Stimulated activated CD4-positive, alpha-beta T cell treated with anti-CD3 and anti-CD28 coated beads, Interleukin-2, amount 100 ng/mL, for 4 hours (primary cell): ENCODE measurements at regions not wholly inside any gene's neighbourhood (a gene's known extent, or its start where the extent isn't known, plus 50 kb on each side); places are given as distances from the start of the nearest gene placed in this dataset.
"Not testable (repeated sequence)": the region's sequence is repeated elsewhere in the genome, so short reads cannot be mapped to it uniquely, and the experiment has no call there.

Experiments
- DNase-seq: peaks from one replicate; pipeline ENCODE4 v3.0.0-alpha.2; 2020; ENCODE audit warnings: low read depth

DNA sequence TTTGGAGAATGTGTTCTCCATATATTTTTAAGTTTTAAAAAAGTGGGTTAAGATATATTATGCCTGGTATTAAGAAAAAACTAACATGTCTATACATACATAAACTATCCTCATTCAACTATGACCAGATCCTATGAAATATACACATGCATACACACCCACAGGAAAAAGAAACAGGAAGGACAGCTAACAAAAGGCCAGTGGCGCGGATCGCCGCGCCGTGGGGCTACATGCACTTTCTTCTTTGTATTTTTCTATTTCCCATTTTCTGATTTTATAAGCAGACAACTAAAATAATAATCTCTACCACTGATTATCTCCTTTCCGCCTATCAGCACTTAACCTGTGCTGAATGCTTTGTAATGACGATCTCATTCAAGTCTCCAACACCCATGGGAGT lies 160.1 kb downstream of the OR4M2 start:
- DNase-seq = no peak

DNA sequence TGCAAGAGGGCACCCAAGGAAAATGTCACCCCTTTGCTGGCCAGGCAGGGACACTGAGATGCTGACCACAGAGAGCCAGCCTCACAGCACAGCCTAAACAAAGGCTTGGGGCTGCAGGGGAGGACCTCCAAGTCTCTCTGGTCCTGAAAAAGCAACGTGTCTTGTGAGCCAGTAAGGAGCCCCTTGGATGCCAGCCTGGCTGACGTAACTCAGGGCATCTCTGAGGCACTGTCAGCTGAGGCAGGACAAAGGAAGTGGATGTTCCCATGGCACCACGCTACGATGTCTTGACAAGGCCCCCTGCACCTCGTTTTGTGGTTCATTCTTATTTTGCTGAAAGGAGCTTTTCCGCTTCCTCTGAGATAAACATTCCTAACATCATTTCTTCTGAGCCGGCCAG lies 160.7 kb downstream of the OR4M2 start:
- no peak for DNase-seq

DNA sequence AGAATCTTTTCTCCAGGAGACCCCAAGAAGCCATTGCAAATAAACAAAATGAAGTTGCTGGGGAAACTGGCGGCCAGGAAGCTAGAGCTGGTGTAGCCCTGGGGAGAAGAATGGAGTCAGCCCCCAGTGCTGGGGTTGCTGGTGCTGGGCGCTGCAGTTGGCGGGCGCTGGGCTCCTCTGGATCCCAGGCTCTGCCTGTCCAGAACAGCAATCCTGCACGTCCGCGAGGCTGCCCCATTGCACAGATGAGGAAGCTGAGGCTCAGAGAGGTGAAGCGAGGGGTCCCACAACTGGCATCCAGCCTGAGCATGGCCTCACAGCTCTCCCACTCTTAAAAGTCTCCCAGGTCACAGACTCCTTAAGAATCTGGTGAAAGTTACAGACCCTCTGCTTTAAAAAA lies 161.1 kb downstream of the OR4M2 start:
- DNase-seq = no peak

DNA sequence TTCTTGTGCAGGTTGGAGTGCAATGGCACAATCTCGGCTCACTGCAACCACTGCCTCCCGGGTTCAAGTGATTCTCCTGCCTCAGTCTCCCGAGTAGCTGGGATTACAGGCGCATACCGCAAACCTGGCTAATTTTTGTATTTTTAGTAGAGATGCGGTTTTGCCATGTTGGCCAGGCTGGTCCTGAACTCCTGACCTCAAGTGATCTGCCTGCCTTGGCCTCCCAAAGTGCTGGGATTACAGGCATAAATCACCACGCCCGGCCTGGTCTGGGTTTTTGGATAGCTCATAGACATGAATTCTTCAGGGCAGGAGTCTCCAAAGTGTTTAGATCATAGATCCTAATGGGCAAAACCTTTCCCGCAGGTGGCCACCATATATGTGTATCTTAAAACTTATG lies 162.0 kb downstream of the OR4M2 start:
- DNase-seq = not testable (repeated sequence)

DNA sequence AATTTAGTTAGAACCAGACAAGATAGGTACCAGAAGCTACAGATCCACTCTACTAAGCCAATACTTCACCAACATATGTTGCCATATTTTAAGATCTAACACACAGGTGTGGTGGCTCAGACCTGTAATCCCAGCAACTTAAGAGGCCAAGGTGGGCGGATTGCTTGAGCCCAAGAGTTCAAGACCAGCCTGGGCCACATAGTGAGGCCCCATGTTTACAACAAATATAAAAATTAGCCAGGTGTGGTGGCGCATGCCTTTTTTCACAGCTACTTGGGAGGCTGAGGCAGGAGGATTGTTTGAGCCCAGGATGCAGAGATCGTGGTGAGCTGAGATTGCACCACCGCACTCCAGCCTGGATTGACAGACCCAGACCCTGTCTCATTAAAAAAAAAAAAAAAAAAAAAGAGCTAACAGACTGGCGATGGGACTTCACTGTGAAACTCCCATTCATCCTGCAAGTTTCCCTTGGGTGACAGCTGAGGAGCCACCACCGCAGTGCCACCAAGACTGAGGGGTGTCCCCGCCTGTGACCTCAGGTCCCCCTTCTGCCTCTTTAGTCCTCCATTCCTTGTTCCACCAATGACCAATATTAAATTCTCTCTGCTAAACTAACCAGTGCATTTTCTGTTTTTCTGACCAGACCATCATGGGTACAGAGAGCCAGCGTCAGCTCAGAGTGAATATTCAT lies 163.3 kb downstream of the OR4M2 start:
- DNase-seq = no peak

DNA sequence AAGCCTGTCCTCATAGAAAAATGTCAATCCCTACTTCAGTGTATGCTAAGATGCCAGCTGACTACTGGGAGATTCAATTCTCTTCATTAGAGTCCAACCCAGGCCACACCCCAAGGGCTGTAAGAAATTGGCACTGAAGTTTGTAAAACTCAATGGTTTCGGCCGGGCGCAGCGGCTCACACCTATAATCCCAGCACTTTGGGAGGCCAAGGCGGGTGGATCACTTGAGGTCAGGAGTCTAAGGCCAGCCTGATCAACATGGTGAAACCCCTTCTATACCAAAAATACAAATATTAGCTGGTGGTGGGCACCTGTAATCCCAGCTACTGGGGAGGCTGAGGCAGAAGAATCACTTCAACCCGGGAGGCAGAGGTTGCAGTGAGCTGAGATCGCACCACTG lies 169.2 kb downstream of the OR4M2 start:
- not testable (repeated sequence) for DNase-seq

DNA sequence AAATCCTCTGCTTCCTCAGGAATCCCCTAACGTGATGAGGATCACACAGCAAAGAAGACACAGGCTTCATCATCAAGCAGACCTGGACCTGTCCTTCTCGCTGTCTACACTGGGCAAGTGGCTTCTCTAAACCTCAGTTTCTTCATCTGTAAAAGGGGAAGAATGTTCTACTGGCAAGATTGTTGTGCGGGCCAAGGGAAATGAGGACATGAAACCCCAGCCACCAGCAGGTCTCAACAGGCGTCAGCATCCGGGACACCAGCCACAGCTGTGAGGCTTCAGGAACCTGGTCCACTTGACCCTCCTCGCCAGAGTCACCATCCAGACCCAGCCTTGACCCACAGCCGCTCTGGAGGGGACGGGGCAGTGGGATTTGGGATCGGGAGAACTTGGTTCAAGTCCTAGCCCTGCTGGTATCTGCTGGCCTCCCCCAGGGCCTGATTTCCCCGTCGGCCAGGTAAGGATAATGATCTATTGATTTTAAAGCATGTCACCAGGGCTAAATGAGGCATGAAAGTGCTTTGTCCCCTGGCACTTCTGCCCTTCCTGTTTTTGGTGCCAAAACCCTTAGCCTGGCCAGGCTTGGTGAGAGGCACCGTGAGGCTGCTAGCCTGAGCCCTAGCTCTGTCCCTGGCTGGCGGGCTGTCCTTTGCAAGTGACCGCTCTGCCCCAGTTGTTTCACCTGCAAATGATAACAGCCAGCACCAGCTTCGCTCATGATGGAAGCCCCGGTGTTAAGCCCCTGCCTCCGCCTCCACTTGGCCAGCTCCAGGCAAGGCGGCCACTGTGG lies 170.4 kb downstream of the OR4M2 start:
- not testable (repeated sequence) for DNase-seq

DNA sequence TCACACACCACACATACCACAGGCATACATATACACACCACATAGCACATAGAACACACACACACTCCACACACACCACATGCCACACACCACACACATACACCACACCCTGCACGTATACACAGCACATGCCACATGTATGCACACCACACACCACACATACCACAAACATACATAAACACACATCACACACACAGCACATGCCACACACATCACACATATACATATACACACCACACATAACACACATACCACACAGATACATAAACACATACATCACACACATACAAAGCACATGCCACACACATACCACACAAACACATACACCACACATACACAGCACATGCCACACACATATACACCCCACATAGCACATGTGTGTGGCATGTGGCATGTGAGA lies 171.1 kb downstream of the OR4M2 start:
- DNase-seq = no peak

DNA sequence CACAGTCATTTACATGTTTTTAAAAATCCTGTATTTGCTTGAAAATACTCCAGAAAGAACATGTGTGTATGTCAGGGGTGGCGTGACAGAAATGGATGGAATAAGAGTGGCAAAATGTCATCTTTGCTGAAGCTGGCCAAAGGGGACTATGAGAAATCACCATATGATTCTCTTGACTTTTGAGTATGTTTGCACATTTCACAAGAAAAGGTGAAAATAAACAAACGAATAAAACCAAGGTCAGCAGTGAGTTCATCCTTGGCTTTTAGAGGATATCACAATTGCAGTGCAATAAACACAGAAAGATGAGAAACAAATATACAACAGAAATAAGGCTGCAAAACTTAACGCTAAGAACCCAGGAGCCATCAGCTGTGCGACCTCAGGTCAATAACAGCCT lies 171.7 kb downstream of the OR4M2 start:
- not testable (repeated sequence) for DNase-seq

DNA sequence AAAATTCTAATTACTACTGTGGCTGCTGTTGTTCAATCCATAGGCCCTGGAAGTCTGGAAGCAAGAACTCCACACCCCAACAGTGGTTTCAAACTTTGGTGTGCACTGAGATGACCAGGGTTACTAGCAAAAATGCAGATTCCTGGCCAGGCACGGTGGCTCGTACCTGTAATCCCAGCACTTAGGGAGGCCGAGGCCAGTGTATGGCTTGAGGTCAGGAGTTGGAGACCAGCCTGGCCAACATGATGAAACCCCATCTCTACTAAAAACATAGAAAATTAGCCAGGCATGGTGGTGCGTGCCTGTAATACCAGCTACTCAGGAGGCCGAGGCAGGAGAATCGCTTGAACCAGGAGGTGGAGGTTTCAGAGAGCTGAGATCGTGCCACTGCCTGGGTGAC lies 172.2 kb downstream of the OR4M2 start:
- DNase-seq = not testable (repeated sequence)

DNA sequence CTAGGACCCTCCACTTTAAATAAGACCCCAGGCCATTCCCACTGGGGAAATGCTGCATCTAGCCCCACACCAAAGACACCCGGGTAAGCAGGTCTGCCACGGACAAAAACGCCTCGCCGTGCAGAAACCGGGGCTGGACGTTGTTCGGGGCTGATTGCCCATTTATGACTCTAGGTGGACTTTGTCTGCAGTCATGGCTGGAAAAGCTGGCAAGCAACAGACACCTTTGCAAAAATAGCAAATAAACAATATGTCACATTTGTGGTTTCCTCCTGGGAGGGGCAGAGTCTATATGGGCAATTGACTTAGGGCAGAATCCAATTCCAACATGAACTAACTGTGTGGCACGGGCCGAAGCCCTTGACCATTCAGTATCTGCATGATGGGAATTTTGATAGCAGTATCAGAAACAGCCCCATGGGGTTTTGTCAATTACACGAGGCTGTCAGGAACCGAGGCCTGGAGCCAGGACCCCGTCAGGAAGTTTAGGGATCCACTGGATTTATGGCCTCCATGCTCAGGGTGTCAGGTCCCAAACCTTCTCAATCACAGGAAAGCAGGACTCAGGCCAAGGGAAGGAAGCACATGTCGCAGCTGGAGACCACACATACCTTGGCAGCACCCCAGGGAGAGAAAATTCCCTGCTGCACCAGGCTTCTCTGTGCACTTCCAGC lies 172.8 kb downstream of the OR4M2 start:
- DNase-seq = not testable (repeated sequence)

DNA sequence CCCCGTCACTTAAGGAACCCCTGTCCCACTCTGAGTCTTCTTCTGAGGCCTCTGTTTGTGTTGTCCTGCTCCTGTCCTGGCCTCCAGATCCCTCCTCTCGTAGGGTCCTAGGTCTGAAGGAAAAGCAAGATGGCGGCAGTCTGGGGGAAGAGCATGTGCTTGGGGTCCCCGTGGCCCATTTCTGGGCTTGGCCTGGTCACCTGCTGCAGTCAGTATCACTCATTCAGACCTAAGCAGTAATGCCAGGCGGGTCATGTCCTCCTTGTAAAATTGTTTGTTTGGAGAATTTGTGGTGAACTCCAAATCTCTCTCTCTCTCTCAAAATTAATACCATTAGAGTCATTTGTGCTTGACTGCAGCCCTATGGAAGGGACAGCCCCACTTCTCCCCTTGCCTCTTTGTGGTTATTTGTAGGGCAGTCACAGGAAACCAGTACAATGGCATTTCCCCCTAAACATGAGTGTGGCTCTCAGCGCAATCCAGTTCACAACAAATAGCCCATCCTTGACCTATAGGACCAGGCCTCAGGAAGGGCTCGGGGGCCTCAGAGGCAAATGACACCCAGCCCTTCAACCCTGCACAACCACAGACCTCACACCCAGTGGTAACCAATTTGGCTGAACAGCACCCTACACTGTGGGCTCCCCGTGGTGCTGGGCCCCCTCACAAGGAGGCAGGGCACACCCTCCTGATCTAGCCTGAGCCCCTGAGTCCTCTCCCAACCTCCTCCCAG lies 173.5 kb downstream of the OR4M2 start:
- DNase-seq = no peak

DNA sequence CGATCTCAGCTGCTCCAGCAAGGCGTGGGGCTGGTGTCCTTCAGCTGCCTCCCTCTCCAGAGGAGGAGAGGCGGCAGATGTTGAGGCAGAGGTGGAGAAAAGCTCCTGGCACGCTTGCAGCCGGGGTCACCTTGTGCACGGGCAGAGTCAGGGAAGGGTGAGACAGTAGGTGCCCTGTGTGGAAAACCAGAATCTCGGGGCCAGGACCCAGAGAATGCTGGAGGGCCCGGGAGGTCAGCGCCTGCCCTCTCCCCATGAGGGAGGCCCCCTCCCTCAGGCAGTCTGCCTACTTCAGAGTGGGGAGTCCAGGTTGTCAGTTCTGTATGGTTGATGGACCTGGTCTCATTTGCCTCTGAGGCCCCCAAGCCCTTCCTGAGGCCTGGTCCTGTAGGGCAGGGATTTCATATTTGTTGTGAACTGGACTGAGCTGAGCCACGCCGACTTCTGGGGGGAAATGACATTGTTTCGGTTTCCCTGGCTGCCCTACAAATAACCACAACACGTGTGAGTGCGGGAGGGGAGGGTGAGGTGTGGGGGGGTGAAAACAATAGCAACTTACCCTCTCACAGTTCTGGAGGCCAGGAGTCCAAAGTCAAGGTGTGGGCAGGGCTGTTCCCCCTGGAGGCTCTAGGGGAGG lies 174.2 kb downstream of the OR4M2 start:
- DNase-seq = not testable (repeated sequence)

DNA sequence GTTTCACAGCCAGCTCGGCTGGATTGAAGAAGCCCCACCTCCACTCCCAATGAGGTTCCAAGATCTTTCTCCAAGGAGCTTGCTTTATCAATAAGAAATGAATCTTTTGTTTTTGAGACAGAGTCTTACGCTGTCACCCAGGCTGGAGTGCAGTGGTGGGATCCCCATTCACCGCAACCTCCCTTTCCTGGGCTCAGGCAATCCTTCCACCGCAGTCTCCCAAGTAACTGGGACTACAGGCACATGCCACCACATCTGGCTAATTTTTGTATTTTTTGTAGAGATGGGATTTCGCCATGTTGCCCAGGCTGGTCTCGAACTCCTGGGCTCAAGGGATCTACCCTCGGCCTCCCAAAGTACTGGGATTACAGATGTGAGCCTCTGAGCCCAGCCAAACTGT lies 175.3 kb downstream of the OR4M2 start:
- not testable (repeated sequence) for DNase-seq

DNA sequence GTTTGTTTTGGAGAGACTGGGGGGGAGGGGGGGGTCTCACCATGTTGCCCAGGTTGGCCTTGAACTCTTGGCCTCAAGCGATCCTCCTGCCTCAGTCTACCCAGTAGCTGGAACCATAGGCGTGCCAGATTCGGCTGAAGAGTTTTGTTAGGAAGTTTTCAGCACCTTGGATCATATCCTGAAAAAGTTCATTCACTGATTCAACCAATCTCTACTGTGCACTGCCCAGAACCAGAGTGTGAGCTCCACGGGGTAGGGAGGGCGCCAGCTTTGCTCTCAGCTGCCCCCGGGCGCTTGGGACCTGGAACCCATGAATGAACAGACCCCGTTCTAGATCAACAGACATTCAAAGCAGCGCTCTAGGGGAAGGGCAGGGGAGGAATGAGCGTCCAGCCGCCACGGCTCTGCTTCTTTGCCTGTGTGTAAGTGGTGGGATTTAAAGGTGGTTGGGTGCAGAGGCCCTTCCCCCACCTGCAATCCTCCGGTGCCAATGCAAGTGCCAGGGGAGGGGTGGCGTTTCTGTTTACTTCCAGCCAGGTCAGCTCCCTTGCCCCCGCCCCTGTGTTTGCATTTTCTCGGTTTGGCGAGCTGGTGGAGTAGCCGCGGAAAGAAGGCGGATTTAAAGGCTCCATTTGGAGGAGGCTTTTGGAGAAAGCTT lies 176.2 kb downstream of the OR4M2 start:
- DNase-seq = not testable (repeated sequence)

DNA sequence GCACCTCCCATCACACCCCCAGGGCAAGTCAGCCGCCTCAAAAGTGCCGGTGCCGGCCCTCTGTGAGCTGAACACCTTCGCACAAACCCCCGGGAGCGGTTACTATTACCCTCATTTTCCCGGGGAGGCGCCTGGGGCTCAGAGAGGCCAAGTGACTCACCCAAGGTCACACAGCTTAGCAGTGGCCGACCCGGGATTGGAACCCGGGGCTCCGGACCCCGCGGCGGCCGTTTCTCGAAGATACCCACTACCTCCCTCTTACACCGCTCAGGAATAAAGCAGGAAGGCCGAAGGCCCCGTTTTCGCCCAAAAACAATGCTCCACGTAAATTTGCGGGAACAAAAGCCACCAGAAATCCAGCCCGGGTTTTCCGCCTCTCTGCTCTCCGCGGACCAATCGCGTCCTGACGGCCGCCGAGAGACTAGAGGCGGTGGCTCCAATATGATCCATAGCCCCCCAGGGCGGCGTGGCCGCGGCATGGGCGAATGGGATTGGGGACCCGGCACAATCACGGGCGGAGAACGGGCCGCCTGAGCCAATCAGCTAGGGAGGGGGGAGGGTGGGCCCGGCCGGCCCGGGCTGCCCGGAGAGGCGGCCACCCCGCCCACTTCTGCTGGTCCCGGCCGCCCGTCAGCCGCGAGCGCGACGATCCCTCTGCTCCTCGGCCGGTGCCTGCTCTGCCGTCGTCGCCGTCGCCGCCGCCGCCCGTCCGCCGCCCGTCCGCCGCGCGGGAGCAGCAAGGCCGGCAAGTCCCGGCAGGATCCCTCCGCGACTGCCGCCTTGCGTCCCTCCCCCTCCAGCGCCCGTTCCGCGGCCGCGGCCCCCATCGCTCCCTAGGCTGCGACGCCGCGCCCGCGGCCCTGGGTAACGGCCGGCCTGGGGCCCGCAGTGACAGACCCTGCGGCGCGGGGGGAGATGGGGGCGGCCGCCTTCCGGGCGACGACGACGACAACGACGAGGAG lies 177.0 kb downstream of the OR4M2 start:
- DNase-seq = no peak

DNA sequence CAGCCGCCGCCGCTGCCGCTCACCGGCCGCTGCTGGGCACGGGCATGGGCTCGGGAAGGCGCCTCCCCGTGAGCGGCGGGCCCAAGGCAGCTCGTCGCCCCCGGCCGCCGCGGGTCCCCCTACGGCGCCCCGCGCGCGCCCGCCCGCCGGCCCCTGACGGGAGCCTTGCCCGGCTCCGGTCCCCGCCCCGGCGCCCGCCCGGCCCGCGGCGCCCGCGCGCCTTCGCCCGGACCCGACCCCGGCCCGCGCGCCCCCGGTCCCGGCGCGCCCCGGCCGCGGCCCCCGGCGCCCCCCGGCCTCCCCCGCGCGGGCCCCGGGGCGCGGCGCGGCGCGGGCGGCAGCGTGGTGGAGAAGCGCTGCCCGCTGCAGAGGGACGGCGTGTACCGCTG lies 177.7 kb downstream of the OR4M2 start:
- no peak for DNase-seq

DNA sequence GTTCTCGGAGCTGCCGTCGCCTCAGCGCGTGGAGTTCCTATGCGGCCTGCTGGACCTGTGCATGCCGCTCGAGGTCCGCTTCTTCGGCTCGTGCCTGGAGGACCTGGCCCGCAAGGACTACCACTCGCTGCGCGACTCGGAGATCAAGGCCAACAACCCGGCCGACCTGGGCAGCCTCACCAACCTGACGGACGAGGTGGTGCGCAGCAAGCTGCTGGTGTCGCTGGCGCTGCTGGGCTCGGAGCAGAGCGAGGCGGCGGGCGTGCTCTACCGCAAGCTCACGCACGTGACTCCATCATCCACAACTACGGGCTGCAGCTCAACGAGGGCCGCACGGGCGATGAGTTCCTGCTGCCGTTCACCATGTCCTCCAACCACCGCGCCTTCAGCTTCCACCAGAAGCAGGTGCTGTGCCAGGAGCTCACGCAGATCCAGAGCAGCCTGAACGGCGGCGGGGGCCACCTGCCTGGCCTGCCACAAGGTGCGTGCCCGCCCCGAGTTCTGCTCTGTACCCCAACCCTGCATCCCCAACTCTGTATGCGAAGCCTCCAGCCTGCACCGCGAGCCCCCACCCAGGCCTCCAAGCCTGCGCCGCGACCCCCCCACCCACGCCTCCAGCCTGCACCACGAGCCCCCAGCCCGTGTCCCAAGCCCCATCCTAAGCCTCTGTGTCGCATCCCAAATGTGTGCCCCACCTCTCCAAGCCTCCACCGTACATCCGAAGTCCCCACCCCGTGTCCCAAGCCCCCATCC lies 178.2 kb downstream of the OR4M2 start:
- no peak for DNase-seq

DNA sequence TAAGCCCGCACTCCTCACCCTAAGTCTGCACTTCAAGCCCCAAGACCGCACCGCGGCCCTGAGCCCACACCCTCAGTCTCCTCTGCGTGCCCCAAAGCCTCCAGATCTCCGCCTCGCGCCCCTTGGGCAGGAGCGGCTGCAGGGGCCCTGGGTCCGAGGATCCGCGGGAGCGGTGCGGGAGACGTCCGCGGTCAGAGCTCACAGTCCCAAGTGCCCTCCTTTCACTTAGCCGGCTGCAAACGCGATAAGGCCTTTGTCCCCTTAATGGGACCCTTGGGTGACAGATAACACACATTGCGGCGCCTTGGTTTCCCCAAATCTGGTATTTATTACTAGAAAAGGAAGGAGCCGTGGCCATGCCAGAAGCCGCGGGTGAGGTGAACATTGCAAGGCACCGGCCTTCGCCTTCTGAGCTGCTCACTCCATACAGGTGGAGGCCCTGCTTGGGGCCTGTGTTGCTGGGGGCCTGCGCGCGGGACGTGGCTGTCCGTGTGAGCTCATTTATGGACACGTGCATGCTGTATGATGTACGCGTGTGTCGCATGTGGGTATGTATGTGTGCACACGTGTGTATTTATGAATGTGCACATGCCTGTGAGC lies 178.9 kb downstream of the OR4M2 start:
- not testable (repeated sequence) for DNase-seq
